Kidney epithelial cell (primary cell): ENCODE measurements at regions not wholly inside any gene's neighbourhood (a gene's known extent, or its start where the extent isn't known, plus 50 kb on each side); places are given as distances from the start of the nearest gene placed in this dataset.
"Not testable (repeated sequence)": the region's sequence is repeated elsewhere in the genome, so short reads cannot be mapped to it uniquely, and the experiment has no call there.

ENCODE experiments used
- DNase-seq: peaks from one replicate; pipeline ENCODE4 v3.0.0-alpha.2; 2010; ENCODE audit warnings: low read depth
- H3K27me3 ChIP-seq: 2 replicates; pipeline ENCODE4 v1.6.0; 2011; ENCODE audit warnings: low read length; ENCODE audit not compliant: control insufficient read depth, insufficient read depth
- H3K36me3 ChIP-seq: 2 replicates; pipeline ENCODE4 v1.5.1; 2011; ENCODE audit warnings: low read length; ENCODE audit not compliant: control insufficient read depth, insufficient read depth
- H3K4me3 ChIP-seq: 2 replicates; pipeline ENCODE4 v1.5.1; 2011; ENCODE audit warnings: low read depth, mild to moderate bottlenecking, control low read depth, low read length
- CTCF ChIP-seq: IDR thresholded peaks from 2 replicates; pipeline ENCODE4 v1.5.1; 2011; ENCODE audit warnings: mild to moderate bottlenecking, moderate library complexity, low read length, control low read depth, inconsistent platforms; ENCODE audit not compliant: insufficient read depth, poor library complexity, severe bottlenecking

GRCh38 chr5:12668564-12668963 is 764.3 kb upstream of the CTNND2 start:
- Histone ChIP-seq H3K36me3 (no peaks in the 10 kb centered on the region), H3K4me3 (no peak overlapping the region), H3K27me3 (no peaks in the 10 kb centered on the region)
- TF ChIP-seq CTCF = no peak
- DNase-seq = no peak

- DNase-seq, H3K27me3 ChIP-seq, H3K36me3 ChIP-seq, H3K4me3 ChIP-seq: not testable (repeated sequence)
Observed at GRCh38 chr5:12667818-12668217, 763.6 kb upstream of the CTNND2 start.

- H3K27me3 ChIP-seq = not testable (repeated sequence)
Observed at GRCh38 chr5:12665772-12666171, 761.5 kb upstream of the CTNND2 start.

GRCh38 chr5:12662545-12663314 is 758.5 kb upstream of the CTNND2 start:
- no peak overlapping the region for H3K4me3 ChIP-seq
- no peak for TF ChIP-seq CTCF
- H3K36me3 ChIP-seq = no peaks in the 10 kb centered on the region
- H3K27me3 ChIP-seq = no peaks in the 10 kb centered on the region
- no peak for DNase-seq

More at GRCh38 chr5:12665772-12666171, 761.5 kb upstream of the CTNND2 start:
- not testable (repeated sequence) for H3K36me3 ChIP-seq, DNase-seq, H3K4me3 ChIP-seq

GRCh38 chr5:12661617-12662370 is 757.5 kb upstream of the CTNND2 start:
- Histone ChIP-seq H3K36me3 (no peaks in the 10 kb centered on the region), H3K4me3 (no peak overlapping the region), H3K27me3 (no peaks in the 10 kb centered on the region)
- TF ChIP-seq CTCF = no peak
- no peak for DNase-seq

GRCh38 chr5:12660279-12661107 is 756.2 kb upstream of the CTNND2 start:
- H3K4me3 ChIP-seq, H3K27me3 ChIP-seq, DNase-seq, H3K36me3 ChIP-seq: not testable (repeated sequence)

- no peak overlapping the region for H3K4me3 ChIP-seq
- H3K36me3 ChIP-seq = no peaks in the 10 kb centered on the region
- H3K27me3 ChIP-seq = no peaks in the 10 kb centered on the region
- DNase-seq = no peak
- no peak for TF ChIP-seq CTCF
Observed at GRCh38 chr5:12659686-12660085, 755.4 kb upstream of the CTNND2 start.
